ENCODE measurements at regions not wholly inside any gene's neighbourhood (a gene's known extent, or its start where the extent isn't known, plus 50 kb on each side); places are given as distances from the start of the nearest gene placed in this dataset.
"Not testable (repeated sequence)": the region's sequence is repeated elsewhere in the genome, so short reads cannot be mapped to it uniquely, and the experiment has no call there.

- DNase-seq (ENCODE audit: extremely low spot score); CTCF ChIA-PET; POLR2A ChIA-PET: not testable (repeated sequence)
Measured at GRCh38 chr4:49149006-49149975, 163.2 kb downstream of the CWH43 start.

- CTCF ChIA-PET; DNase-seq (ENCODE audit: extremely low spot score); POLR2A ChIA-PET: not testable (repeated sequence)
Measured at GRCh38 chr4:49150351-49151083, 164.4 kb downstream of the CWH43 start.

- CTCF ChIA-PET; DNase-seq (ENCODE audit: extremely low spot score); POLR2A ChIA-PET: not testable (repeated sequence)
Measured at GRCh38 chr4:49153011-49153410, 166.9 kb downstream of the CWH43 start.

- POLR2A ChIA-PET; DNase-seq (ENCODE audit: extremely low spot score); CTCF ChIA-PET: not testable (repeated sequence)
Measured at GRCh38 chr4:49154308-49155103, 168.4 kb downstream of the CWH43 start.

GRCh38 chr4:49155270-49155669 is 169.2 kb downstream of the CWH43 start:
- DNase-seq (ENCODE audit: extremely low spot score); CTCF ChIA-PET: not testable (repeated sequence)

GRCh38 chr4:49156309-49156708 is 170.2 kb downstream of the CWH43 start:
- DNase-seq (ENCODE audit: extremely low spot score); POLR2A ChIA-PET; CTCF ChIA-PET: not testable (repeated sequence)

More at GRCh38 chr4:49155270-49155669, 169.2 kb downstream of the CWH43 start:
- POLR2A ChIA-PET = not testable (repeated sequence)

- POLR2A ChIA-PET; DNase-seq (ENCODE audit: extremely low spot score); CTCF ChIA-PET: not testable (repeated sequence)
Measured at GRCh38 chr4:49157630-49158029, 171.6 kb downstream of the CWH43 start.

GRCh38 chr4:49161111-49161541 is 175.1 kb downstream of the CWH43 start:
- CTCF ChIA-PET; DNase-seq (ENCODE audit: extremely low spot score); POLR2A ChIA-PET: not testable (repeated sequence)

- DNase-seq (ENCODE audit: extremely low spot score); CTCF ChIA-PET; POLR2A ChIA-PET: not testable (repeated sequence)
Measured at GRCh38 chr4:49164916-49165315, 178.8 kb downstream of the CWH43 start.

- POLR2A ChIA-PET; CTCF ChIA-PET; DNase-seq (ENCODE audit: extremely low spot score): not testable (repeated sequence)
Measured at GRCh38 chr4:49177847-49178246, 191.8 kb downstream of the CWH43 start.

- POLR2A ChIA-PET; CTCF ChIA-PET; DNase-seq (ENCODE audit: extremely low spot score): not testable (repeated sequence)
Measured at GRCh38 chr4:49181088-49181487, 195.0 kb downstream of the CWH43 start.

GRCh38 chr4:49211396-49212194 is 225.5 kb downstream of the CWH43 start:
- DNase-seq (ENCODE audit: extremely low spot score); POLR2A ChIA-PET; CTCF ChIA-PET: not testable (repeated sequence)

GRCh38 chr4:49213250-49213649 is 227.2 kb downstream of the CWH43 start:
- POLR2A ChIA-PET; CTCF ChIA-PET; DNase-seq (ENCODE audit: extremely low spot score): not testable (repeated sequence)

GRCh38 chr4:49213750-49214149 is 227.7 kb downstream of the CWH43 start:
- CTCF ChIA-PET; DNase-seq (ENCODE audit: extremely low spot score); POLR2A ChIA-PET: not testable (repeated sequence)

GRCh38 chr4:49214453-49215081 is 228.5 kb downstream of the CWH43 start:
- DNase-seq (ENCODE audit: extremely low spot score); CTCF ChIA-PET; POLR2A ChIA-PET: not testable (repeated sequence)

GRCh38 chr4:49215082-49215479 is 229.0 kb downstream of the CWH43 start:
- CTCF ChIA-PET; DNase-seq (ENCODE audit: extremely low spot score); POLR2A ChIA-PET: not testable (repeated sequence)

GRCh38 chr4:49216606-49217005 is 230.5 kb downstream of the CWH43 start:
- POLR2A ChIA-PET; CTCF ChIA-PET; DNase-seq (ENCODE audit: extremely low spot score): not testable (repeated sequence)

Measured in GM10248 (cell line).